SK-N-SH treated with all-trans-retinoic acid at 6 μM for 48 hours (cell line): ENCODE measurements at regions not wholly inside any gene's neighbourhood (a gene's known extent, or its start where the extent isn't known, plus 50 kb on each side); places are given as distances from the start of the nearest gene placed in this dataset.
A peak's percentile ranks its signal among the peaks of the same experiment; 100 is the strongest.
"Not testable (repeated sequence)": the region's sequence is repeated elsewhere in the genome, so short reads cannot be mapped to it uniquely, and the experiment has no call there.

Experiments used
- ATAC-seq: fragments of 200-7000 bp; cut with Tn5 transposase; 3 replicates; pipeline ENCODE4 v1.9.1; 2020; ENCODE audit warnings: mild to moderate bottlenecking, moderate library complexity
- ARNTL ChIP-seq: fragments of 450-650 bp; formaldehyde crosslinking; IDR thresholded peaks from 2 replicates; pipeline ENCODE4 v1.5.0; 2020; ENCODE audit warnings: low read depth, mild to moderate bottlenecking, moderate library complexity, borderline replicate concordance
- BACH2 ChIP-seq: fragments of 250-450 bp; sonication (Bioruptor Pico); IDR thresholded peaks from 2 replicates; pipeline ENCODE4 v1.9.0; 2021; ENCODE audit warnings: mild to moderate bottlenecking, borderline replicate concordance
- CREB5 ChIP-seq: fragments of 250-450 bp; sonication (Bioruptor Pico); IDR thresholded peaks from 2 replicates; pipeline ENCODE4 v1.5.1; 2020; ENCODE audit warnings: low read depth, mild to moderate bottlenecking, moderate library complexity
- ESRRG ChIP-seq: fragments of 250-450 bp; sonication (Bioruptor Pico); IDR thresholded peaks from 2 replicates; pipeline ENCODE4 v1.6.1; 2021; ENCODE audit warnings: mild to moderate bottlenecking
- GLIS3 ChIP-seq: fragments of 250-450 bp; sonication (Bioruptor Pico); IDR thresholded peaks from 2 replicates; pipeline ENCODE4 v1.5.0; 2020; ENCODE audit warnings: mild to moderate bottlenecking, moderate library complexity
- OSR1 ChIP-seq: fragments of 250-450 bp; sonication (Bioruptor Pico); IDR thresholded peaks from 2 replicates; pipeline ENCODE4 v1.8.0; 2022; ENCODE audit warnings: moderate library complexity, mild to moderate bottlenecking, inconsistent platforms
- PATZ1 ChIP-seq: fragments of 250-450 bp; sonication (Bioruptor Pico); IDR thresholded peaks from 2 replicates; pipeline ENCODE4 v1.8.0; 2020; ENCODE audit warnings: mild to moderate bottlenecking, moderate library complexity, borderline replicate concordance
- PPARA ChIP-seq: fragments of 250-450 bp; sonication (Bioruptor Pico); IDR thresholded peaks from 2 replicates; pipeline ENCODE4 v1.5.0; 2020; ENCODE audit warnings: mild to moderate bottlenecking, borderline replicate concordance
- RARB ChIP-seq: fragments of 250-450 bp; sonication (Bioruptor Pico); IDR thresholded peaks from 2 replicates; pipeline ENCODE4 v1.8.0; 2021; ENCODE audit warnings: mild to moderate bottlenecking, moderate library complexity
- SNAI2 ChIP-seq: fragments of 250-450 bp; sonication (Bioruptor Pico); IDR thresholded peaks from 2 replicates; pipeline ENCODE4 v1.5.0; 2020; ENCODE audit warnings: mild to moderate bottlenecking, moderate library complexity
- TCF4 ChIP-seq: fragments of 250-450 bp; sonication (Bioruptor Pico); IDR thresholded peaks from 2 replicates; pipeline ENCODE4 v1.8.0; 2021; ENCODE audit warnings: mild to moderate bottlenecking, moderate library complexity, borderline replicate concordance
- TOX ChIP-seq: fragments of 250-450 bp; sonication (Bioruptor Pico); IDR thresholded peaks from 2 replicates; pipeline ENCODE4 v1.8.0; 2021; ENCODE audit warnings: mild to moderate bottlenecking, moderate library complexity, borderline replicate concordance
- TSHZ2 ChIP-seq: fragments of 250-450 bp; sonication (Bioruptor Pico); IDR thresholded peaks from 2 replicates; pipeline ENCODE4 v1.5.0; 2020; ENCODE audit warnings: mild to moderate bottlenecking, moderate library complexity
- ZC3H10 ChIP-seq: fragments of 250-450 bp; sonication (Bioruptor Pico); IDR thresholded peaks from 2 replicates; pipeline ENCODE4 v1.5.1; 2021; ENCODE audit warnings: mild to moderate bottlenecking, moderate library complexity
- ZFP3 ChIP-seq: fragments of 250-450 bp; sonication (Bioruptor Pico); IDR thresholded peaks from 2 replicates; pipeline ENCODE4 v1.5.0; 2020; ENCODE audit warnings: mild to moderate bottlenecking, moderate library complexity
- ZFP30 ChIP-seq: fragments of 450-650 bp; formaldehyde crosslinking; IDR thresholded peaks from 2 replicates; pipeline ENCODE4 v1.5.0; 2022; ENCODE audit warnings: mild to moderate bottlenecking, moderate library complexity
- ZNF565 ChIP-seq: fragments of 450-650 bp; formaldehyde crosslinking; conservative IDR thresholded peaks from 2 replicates; pipeline ENCODE4 v1.5.0; 2020; ENCODE audit warnings: low read depth, mild to moderate bottlenecking, moderate library complexity
- ZNF70 ChIP-seq: fragments of 450-650 bp; formaldehyde crosslinking; IDR thresholded peaks from 2 replicates; pipeline ENCODE4 v1.5.0; 2020; ENCODE audit warnings: mild to moderate bottlenecking, moderate library complexity
- ZNF8 ChIP-seq: fragments of 450-650 bp; formaldehyde crosslinking; IDR thresholded peaks from 2 replicates; pipeline ENCODE4 v1.5.0; 2020; ENCODE audit warnings: mild to moderate bottlenecking, moderate library complexity
- TF ChIP-seq, protein P1 (sequence below): fragments of 250-450 bp; sonication (Bioruptor Pico); IDR thresholded peaks from 2 replicates; pipeline ENCODE4 v1.5.1; 2021; ENCODE audit warnings: mild to moderate bottlenecking, moderate library complexity

DNA sequence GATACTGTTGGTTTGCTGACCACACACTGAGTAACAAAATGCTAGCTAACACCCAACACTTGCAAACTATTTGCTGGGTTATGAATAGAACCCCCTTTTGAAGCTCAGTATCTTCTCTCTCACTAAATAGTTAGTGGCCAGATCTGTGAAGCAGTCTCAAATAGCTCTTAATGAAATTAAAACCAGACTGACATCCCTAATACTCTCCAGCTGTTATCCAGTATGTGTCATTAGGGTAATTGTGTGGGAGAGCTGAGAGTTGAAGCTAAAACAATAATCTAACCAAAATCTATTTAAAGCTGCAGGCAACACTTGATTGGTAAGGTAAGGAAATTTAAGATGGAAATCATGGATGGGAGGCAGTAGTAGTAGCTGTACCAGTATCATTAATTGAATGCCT, 110.4 kb upstream of the RORA start:
- no peak for ATAC-seq
- TF ChIP-seq GLIS3 (no peak), TCF4 (CRISPR knock-in tag) (peak; percentile 49; the same call in 1 of the 2 replicates)

GRCh38 chr15:61337541-61337940, 108.4 kb upstream of the RORA start:
- no peak for TF ChIP-seq ZNF565 (CRISPR knock-in tag)
- no peak for TF ChIP-seq ARNTL (CRISPR knock-in tag)
- no peak for TF ChIP-seq ZFP3 (CRISPR knock-in tag)
- no peak for TF ChIP-seq SNAI2 (CRISPR knock-in tag)
- TF ChIP-seq PATZ1 (CRISPR knock-in tag): no peak
- TF ChIP-seq ZFP30: no peak
- TF ChIP-seq ESRRG (CRISPR knock-in tag): no peak
- no peak for TF ChIP-seq ZNF8 (CRISPR knock-in tag)
- no peak for TF ChIP-seq ZC3H10 (CRISPR knock-in tag)
- no peak for TF ChIP-seq RARB
- TF ChIP-seq TSHZ2 (CRISPR knock-in tag): no peak
- no peak for TF ChIP-seq BACH2 (CRISPR knock-in tag)
- no peak for TF ChIP-seq CREB5
- no peak for TF ChIP-seq TCF4 (CRISPR knock-in tag)
- TF ChIP-seq, all 23 proteins: peak for 0

GRCh38 chr15:61336026-61336638, 107.0 kb upstream of the RORA start:
- no peak for ATAC-seq
- TF ChIP-seq TOX (CRISPR knock-in tag) (no peak), OSR1 (CRISPR knock-in tag) (no peak), PPARA (CRISPR knock-in tag) (no peak), ZNF70 (CRISPR knock-in tag) (no peak), ZNF8 (CRISPR knock-in tag) (no peak), PATZ1 (CRISPR knock-in tag) (no peak), RARB (no peak), ZNF565 (CRISPR knock-in tag) (no peak), ZC3H10 (CRISPR knock-in tag) (no peak), BACH2 (CRISPR knock-in tag) (no peak), TSHZ2 (CRISPR knock-in tag) (no peak), CREB5 (no peak)
- TF ChIP-seq, protein P1, sequence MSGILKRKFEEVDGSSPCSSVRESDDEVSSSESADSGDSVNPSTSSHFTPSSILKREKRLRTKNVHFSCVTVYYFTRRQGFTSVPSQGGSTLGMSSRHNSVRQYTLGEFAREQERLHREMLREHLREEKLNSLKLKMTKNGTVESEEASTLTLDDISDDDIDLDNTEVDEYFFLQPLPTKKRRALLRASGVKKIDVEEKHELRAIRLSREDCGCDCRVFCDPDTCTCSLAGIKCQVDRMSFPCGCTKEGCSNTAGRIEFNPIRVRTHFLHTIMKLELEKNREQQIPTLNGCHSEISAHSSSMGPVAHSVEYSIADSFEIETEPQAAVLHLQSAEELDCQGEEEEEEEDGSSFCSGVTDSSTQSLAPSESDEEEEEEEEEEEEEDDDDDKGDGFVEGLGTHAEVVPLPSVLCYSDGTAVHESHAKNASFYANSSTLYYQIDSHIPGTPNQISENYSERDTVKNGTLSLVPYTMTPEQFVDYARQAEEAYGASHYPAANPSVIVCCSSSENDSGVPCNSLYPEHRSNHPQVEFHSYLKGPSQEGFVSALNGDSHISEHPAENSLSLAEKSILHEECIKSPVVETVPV: no peak

More at GRCh38 chr15:61337541-61337940, 108.4 kb upstream of the RORA start:
- ATAC-seq: no peak

GRCh38 chr15:61334714-61335113, 105.6 kb upstream of the RORA start:
- not testable (repeated sequence) for ATAC-seq
